Ovary (tissue), 7 donors: ENCODE measurements at regions not wholly inside any gene's neighbourhood (a gene's known extent, or its start where the extent isn't known, plus 50 kb on each side); places are given as distances from the start of the nearest gene placed in this dataset.

ENCODE experiments used
- DNase-seq, 5 donors: peaks; one replicate each; pipeline ENCODE4 v3.0.0-alpha.2; 2019 to 2020
- H3K27ac ChIP-seq, 2 donors: fragments of 200-600 bp; one replicate each; pipeline versions ENCODE4 v1.5.1 to v1.8.0; 2019 to 2022
- H3K27me3 ChIP-seq: fragments of 200-600 bp; one replicate; pipeline ENCODE4 v1.8.0; 2022
- H3K36me3 ChIP-seq: fragments of 200-600 bp; sonication (generic); one replicate; pipeline ENCODE4 v1.5.1; 2019
- H3K4me1 ChIP-seq: one replicate; pipeline ENCODE4 v1.8.1; 2013; ENCODE audit warnings: mild to moderate bottlenecking, moderate library complexity; ENCODE audit not compliant: insufficient read depth
- H3K4me3 ChIP-seq: fragments of 200-600 bp; sonication (generic); one replicate; pipeline ENCODE4 v1.5.1; 2017
- H3K9me3 ChIP-seq, 2 donors: fragments of 200-600 bp in 1 of 2; sonication (generic) in 1 of 2; one replicate each; pipeline versions ENCODE4 v1.5.1 to v1.8.1; 2013 to 2019; ENCODE audit warnings: mild to moderate bottlenecking in 1 of 2, moderate library complexity in 1 of 2
- CTCF ChIP-seq, 3 donors: fragments of 450-650 bp in 2 of 3; fragments of 200-600 bp in 1 of 3; IDR thresholded peaks; one replicate each; pipeline versions ENCODE4 v1.5.1 to v1.8.0; 2016 to 2022; ENCODE audit warnings: antibody characterized with exemption in 3 of 3, mild to moderate bottlenecking in 1 of 3
- EP300 ChIP-seq: sonication (generic); formaldehyde crosslinking; IDR thresholded peaks from one replicate; pipeline ENCODE4 v1.6.1; 2017; ENCODE audit warnings: antibody characterized with exemption
- POLR2A ChIP-seq: fragments of 450-650 bp; IDR thresholded peaks from one replicate; pipeline ENCODE4 v1.6.1; 2017; ENCODE audit warnings: antibody characterized with exemption, mild to moderate bottlenecking, moderate library complexity
- WGBS, 3 donors: extraction: QIAGEN DNeasy Blood & Tissue Kit in 1 of 3; methylation state at CpG; one replicate each; pipeline versions ENCODE4 v1.1.5 to v1.1.7; 2013 to 2017; 5-methylcytosine and 5-hydroxymethylcytosine counted together
- intact Hi-C, 4 donors: fragments of 100-400 bp; cut with DNase I; formaldehyde crosslinking; loops; one replicate each; pipeline versions ENCODE4 v1.11.0 to v1.15.1; 2022 to 2023
- donor health status: DM: no; HTN: no; CAD: no; lungs with moderate emphysema.
- donor health status: DM: no; HTN: no; CAD: no.
- donor health status: Bipolar disorder and iron deficiency.
- donor health status: DM: no; HTN: no; CAD: no.
- donor health status: DM: yes; HTN: yes; CAD: no.

GRCh38 chr1:221907166-221907932 lies 165.5 kb upstream of the DUSP10 start:
- TF ChIP-seq EP300 = no peak
- TF ChIP-seq CTCF (IDR thresholded peaks at IDR 0.05) = no peak
- TF ChIP-seq POLR2A = no peak
- 76 to 83% (median 80%) methylated on average over 8 of the region's 8 CpGs for WGBS, 3 donors
- Histone ChIP-seq H3K27me3 (no peaks in the 10 kb centered on the region), H3K36me3 (no peaks in the 10 kb centered on the region), H3K4me3 (no peak overlapping the region), H3K27ac (no peak overlapping the region), H3K9me3 (no peaks in the 10 kb centered on the region), H3K4me1 (no peaks in the 10 kb centered on the region)
- intact Hi-C loops = no loop called here
- DNase-seq = no peak

- H3K4me3 ChIP-seq = no peak overlapping the region
- H3K27ac ChIP-seq = no peak overlapping the region
- DNase-seq = no peak
- H3K4me1 ChIP-seq = no peaks in the 10 kb centered on the region
- H3K9me3 ChIP-seq = no peaks in the 10 kb centered on the region
- 42 to 90% (median 71%) methylated on average over 2 of the region's 2 CpGs for WGBS, 3 donors
- TF ChIP-seq POLR2A = no peak
- TF ChIP-seq EP300 = no peak
- TF ChIP-seq CTCF (IDR thresholded peaks at IDR 0.05) = no peak
- no peaks in the 10 kb centered on the region for H3K27me3 ChIP-seq
- intact Hi-C loops = loop anchor here in 1 of 4 donors (1.0 kb wide), 1 partner anchor 23 kb away; no protein-coding TSS in a partner anchor
- H3K36me3 ChIP-seq = no peaks in the 10 kb centered on the region
These were observed 163.9 kb upstream of the DUSP10 start for GRCh38 chr1:221905802-221906201.

- no peak for DNase-seq
- Histone ChIP-seq H3K9me3 (no peaks in the 10 kb centered on the region), H3K27ac (no peak overlapping the region), H3K36me3 (no peaks in the 10 kb centered on the region), H3K4me3 (no peak overlapping the region), H3K27me3 (no peaks in the 10 kb centered on the region), H3K4me1 (no peaks in the 10 kb centered on the region)
- WGBS, 3 donors = 87 to 93% (median 90%) methylated on average over 2 of the region's 2 CpGs
- no peak for TF ChIP-seq POLR2A
- TF ChIP-seq CTCF (IDR thresholded peaks at IDR 0.05) = no peak
- TF ChIP-seq EP300 = no peak
- intact Hi-C loops = no loop called here
These were observed 162.4 kb upstream of the DUSP10 start for GRCh38 chr1:221904319-221904718.

- TF ChIP-seq POLR2A (no peak), EP300 (no peak), CTCF (IDR thresholded peaks at IDR 0.05) (no peak)
- DNase-seq = no peak
- Histone ChIP-seq H3K27me3 (no peaks in the 10 kb centered on the region), H3K9me3 (no peaks in the 10 kb centered on the region), H3K4me1 (no peaks in the 10 kb centered on the region), H3K27ac (no peak overlapping the region), H3K4me3 (no peak overlapping the region), H3K36me3 (no peaks in the 10 kb centered on the region)
- WGBS, 3 donors = 79 to 91% (median 87%) methylated on average over 6 of the region's 6 CpGs
- intact Hi-C loops = no loop called here
These were observed 161.7 kb upstream of the DUSP10 start for GRCh38 chr1:221903594-221903993.
